ENCODE measurements at regions not wholly inside any gene's neighbourhood (a gene's known extent, or its start where the extent isn't known, plus 50 kb on each side); places are given as distances from the start of the nearest gene placed in this dataset.

DNA sequence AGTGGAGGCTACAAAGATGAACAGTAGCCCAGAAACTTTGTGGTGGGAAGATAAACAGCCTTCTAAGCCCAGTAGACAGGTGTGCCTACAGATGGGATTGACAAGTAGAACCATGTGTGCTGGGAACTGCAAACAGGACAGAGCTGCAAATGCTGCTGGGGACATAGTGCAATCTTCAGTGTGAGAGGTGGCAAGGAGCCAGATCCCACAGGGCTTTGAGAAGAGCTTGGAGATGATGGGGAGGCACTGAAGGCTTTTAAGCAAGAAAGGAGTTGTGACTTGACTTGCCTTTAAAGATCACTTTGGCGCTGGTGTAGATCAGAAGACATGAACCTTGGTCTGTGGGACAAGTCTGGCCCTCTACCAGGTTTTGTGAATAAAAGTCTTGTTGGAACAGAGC lies 675.2 kb downstream of the ACTL7B start:
- intact Hi-C loops (cut with micrococcal nuclease), result no loop called here

DNA sequence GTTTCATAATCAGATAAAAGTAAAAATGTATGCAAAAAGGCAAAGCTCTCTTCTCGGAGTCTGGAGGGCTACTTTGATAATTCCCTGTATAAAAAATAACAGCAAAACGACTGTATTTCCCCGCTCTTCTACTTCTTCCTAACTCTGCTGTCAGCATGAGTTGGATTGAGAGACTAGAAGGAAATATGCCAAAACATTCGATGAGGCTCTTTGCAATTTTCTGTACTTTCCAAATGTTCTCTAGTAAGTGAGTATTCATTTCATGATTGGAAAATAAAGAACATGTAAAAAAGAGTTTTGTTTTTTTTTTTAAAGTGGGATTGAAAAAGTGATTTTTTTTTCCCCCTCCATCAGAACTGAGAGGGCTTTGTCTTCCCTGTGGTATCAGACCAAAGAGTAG lies 677.5 kb downstream of the ACTL7B start:
- DNase-seq (ENCODE audit: low read depth, low spot score) (no peak), ATAC-seq (no peak)
- no peak for TF ChIP-seq EZH2 (IDR thresholded peaks at IDR 0.05)
- TF ChIP-seq, protein P1, sequence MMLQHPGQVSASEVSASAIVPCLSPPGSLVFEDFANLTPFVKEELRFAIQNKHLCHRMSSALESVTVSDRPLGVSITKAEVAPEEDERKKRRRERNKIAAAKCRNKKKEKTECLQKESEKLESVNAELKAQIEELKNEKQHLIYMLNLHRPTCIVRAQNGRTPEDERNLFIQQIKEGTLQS (IDR thresholded peaks at IDR 0.05), result no peak
- TF ChIP-seq, protein P2, sequence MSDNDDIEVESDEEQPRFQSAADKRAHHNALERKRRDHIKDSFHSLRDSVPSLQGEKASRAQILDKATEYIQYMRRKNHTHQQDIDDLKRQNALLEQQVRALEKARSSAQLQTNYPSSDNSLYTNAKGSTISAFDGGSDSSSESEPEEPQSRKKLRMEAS (IDR thresholded peaks at IDR 0.05), result no peak
- TF ChIP-seq, protein P3, sequence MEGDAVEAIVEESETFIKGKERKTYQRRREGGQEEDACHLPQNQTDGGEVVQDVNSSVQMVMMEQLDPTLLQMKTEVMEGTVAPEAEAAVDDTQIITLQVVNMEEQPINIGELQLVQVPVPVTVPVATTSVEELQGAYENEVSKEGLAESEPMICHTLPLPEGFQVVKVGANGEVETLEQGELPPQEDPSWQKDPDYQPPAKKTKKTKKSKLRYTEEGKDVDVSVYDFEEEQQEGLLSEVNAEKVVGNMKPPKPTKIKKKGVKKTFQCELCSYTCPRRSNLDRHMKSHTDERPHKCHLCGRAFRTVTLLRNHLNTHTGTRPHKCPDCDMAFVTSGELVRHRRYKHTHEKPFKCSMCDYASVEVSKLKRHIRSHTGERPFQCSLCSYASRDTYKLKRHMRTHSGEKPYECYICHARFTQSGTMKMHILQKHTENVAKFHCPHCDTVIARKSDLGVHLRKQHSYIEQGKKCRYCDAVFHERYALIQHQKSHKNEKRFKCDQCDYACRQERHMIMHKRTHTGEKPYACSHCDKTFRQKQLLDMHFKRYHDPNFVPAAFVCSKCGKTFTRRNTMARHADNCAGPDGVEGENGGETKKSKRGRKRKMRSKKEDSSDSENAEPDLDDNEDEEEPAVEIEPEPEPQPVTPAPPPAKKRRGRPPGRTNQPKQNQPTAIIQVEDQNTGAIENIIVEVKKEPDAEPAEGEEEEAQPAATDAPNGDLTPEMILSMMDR (IDR thresholded peaks at IDR 0.05 in 2 of 3, conservative IDR thresholded peaks at IDR 0.05 in 1 of 3; ENCODE audit: borderline replicate concordance in 1 of 3, insufficient read depth in 1 of 3, low read depth in 2 of 3, low read length in 2 of 3), result no peak
- ChIA-PET CTCF (no interaction called here), RAD21 (ENCODE audit: low non-redundant PET in 1 of 2, low total read pairs in 2 of 2, uncharacterized antibody in 2 of 2, unreplicated experiment in 2 of 2) (no interaction called here), POLR2A (no interaction called here)
- H3K4me2 ChIP-seq (ENCODE audit: low read length), result no peak overlapping the region
- no peaks in the 10 kb centered on the region for H3K4me1 ChIP-seq (ENCODE audit: control insufficient read depth in 1 of 2, insufficient read depth in 2 of 2, low read length in 2 of 2)
- H3K27me3 ChIP-seq (ENCODE audit: insufficient read depth, low read length), result no peaks in the 10 kb centered on the region
- H3K27ac ChIP-seq (ENCODE audit: low read depth, low read length), result no peak overlapping the region
- no peaks in the 10 kb centered on the region for H3K36me3 ChIP-seq (ENCODE audit: control insufficient read depth in 1 of 2, insufficient read depth in 2 of 2, low read length in 2 of 2)
- intact Hi-C loops (cut with micrococcal nuclease), result no loop called here
- H3K9ac ChIP-seq (ENCODE audit: low read length), result no peak overlapping the region
- H3K9me3 ChIP-seq (ENCODE audit: control insufficient read depth in 1 of 2, insufficient read depth in 1 of 2, low read depth in 1 of 2, low read length in 2 of 2), result no peaks in the 10 kb centered on the region
- H3K79me2 ChIP-seq (ENCODE audit: insufficient read depth, low read length), result no peaks in the 10 kb centered on the region
- BruUV-seq (replicated peaks), result no TSS peak
- H3K9me2 ChIP-seq (ENCODE audit: insufficient read depth), result no peaks in the 10 kb centered on the region
- H4K20me1 ChIP-seq (ENCODE audit: insufficient read depth), result no peaks in the 10 kb centered on the region
- H3K4me3 ChIP-seq (replicated peaks in 1 of 2; ENCODE audit: low read depth in 1 of 2, low read length in 2 of 2), result no peak overlapping the region
- H2AFZ ChIP-seq (ENCODE audit: low read depth, low read length, poor library complexity, severe bottlenecking), result no peak overlapping the region

More for the DNA sequence above, 675.2 kb downstream of the ACTL7B start:
- CTCF ChIA-PET, result interaction anchor here (1.5 kb wide), 1 partner anchor 92 kb away, joined by 4 read pairs; no protein-coding TSS in a partner anchor
- Histone ChIP-seq H3K4me2 (ENCODE audit: low read length) (no peak overlapping the region), H3K79me2 (ENCODE audit: insufficient read depth, low read length) (no peaks in the 10 kb centered on the region), H3K4me1 (ENCODE audit: control insufficient read depth in 1 of 2, insufficient read depth in 2 of 2, low read length in 2 of 2) (peaks cover 0 to 11% of the 10 kb centered on the region in 2 experiments; a peak in 2 of 4 replicates), H3K27ac (ENCODE audit: low read depth, low read length) (no peak overlapping the region), H3K36me3 (ENCODE audit: control insufficient read depth in 1 of 2, insufficient read depth in 2 of 2, low read length in 2 of 2) (no peaks in the 10 kb centered on the region), H3K9me3 (ENCODE audit: control insufficient read depth in 1 of 2, insufficient read depth in 1 of 2, low read depth in 1 of 2, low read length in 2 of 2) (no peaks in the 10 kb centered on the region), H3K9ac (ENCODE audit: low read length) (no peak overlapping the region), H3K4me3 (replicated peaks in 1 of 2; ENCODE audit: low read depth in 1 of 2, low read length in 2 of 2) (no peak overlapping the region), H3K27me3 (ENCODE audit: insufficient read depth, low read length) (no peaks in the 10 kb centered on the region), H2AFZ (ENCODE audit: low read depth, low read length, poor library complexity, severe bottlenecking) (no peak overlapping the region), H3K9me2 (ENCODE audit: insufficient read depth) (no peaks in the 10 kb centered on the region), H4K20me1 (ENCODE audit: insufficient read depth) (no peaks in the 10 kb centered on the region)
- no peak for DNase-seq (ENCODE audit: low read depth, low spot score)
- no peak for TF ChIP-seq ZNF274 (IDR thresholded peaks at IDR 0.05; ENCODE audit: low read depth, low read length)
- no peak for TF ChIP-seq CEBPB (IDR thresholded peaks at IDR 0.05; ENCODE audit: low read depth)
- TF ChIP-seq YY1 (IDR thresholded peaks at IDR 0.05; ENCODE audit: extremely low read depth, insufficient replicate concordance, low read depth, low read length), result no peak
- no peak for ATAC-seq
- no TSS peak for BruUV-seq (replicated peaks)
- POLR2A ChIA-PET, result no interaction called here
- RAD21 ChIA-PET (ENCODE audit: low non-redundant PET in 1 of 2, low total read pairs in 2 of 2, uncharacterized antibody in 2 of 2, unreplicated experiment in 2 of 2), result no interaction called here

Data from HCT116 (cell line).